HS-5 (cell line): ENCODE measurements at regions not wholly inside any gene's neighbourhood (a gene's known extent, or its start where the extent isn't known, plus 50 kb on each side); places are given as distances from the start of the nearest gene placed in this dataset.

ENCODE experiments used
- DNase-seq: peaks from one replicate; pipeline ENCODE4 v3.0.0-alpha.2; 2012; ENCODE audit warnings: low read depth

GRCh38 chr4:79023799-79024770 is 84.8 kb upstream of the PAQR3 start:
- no peak for DNase-seq

DNA sequence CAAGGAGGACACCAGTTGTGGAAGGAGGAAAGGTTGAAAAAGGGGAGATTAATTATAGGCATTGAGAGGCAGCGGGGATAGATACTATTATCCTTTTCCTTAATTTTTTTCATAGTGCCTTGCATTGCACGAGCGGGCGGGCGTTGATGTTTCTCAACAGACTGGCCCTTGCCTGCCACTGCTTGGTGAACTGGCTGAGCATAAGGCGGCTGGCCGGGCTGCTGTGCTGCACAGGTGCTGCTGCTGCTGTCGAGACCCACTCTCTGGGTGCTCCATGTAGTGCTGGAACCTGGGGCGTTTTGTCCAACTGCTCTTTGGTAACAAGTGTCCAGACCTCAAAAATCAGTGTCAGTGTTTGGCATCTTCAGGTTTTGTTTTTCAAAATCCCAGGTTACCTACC is 83.3 kb upstream of the PAQR3 start:
- no peak for DNase-seq

DNA sequence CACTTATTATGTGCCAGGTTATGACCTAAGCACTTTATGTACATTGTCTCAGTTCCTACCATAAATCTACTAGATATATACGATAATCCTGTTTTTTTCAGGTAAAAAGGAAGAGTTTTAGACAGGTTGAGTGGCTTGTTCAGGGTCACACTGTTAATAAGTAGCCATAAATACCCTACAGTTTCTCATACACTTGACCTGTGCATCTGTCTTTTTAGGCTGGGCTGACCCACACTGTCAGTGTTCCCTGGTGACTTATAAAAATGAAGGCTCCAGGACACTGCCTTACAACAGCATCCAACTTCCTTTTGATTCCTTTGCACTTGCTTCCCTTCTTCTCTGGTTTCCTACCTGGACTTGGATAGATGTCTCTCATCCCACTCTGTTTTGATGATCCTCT is 78.2 kb upstream of the PAQR3 start:
- DNase-seq, result no peak

DNA sequence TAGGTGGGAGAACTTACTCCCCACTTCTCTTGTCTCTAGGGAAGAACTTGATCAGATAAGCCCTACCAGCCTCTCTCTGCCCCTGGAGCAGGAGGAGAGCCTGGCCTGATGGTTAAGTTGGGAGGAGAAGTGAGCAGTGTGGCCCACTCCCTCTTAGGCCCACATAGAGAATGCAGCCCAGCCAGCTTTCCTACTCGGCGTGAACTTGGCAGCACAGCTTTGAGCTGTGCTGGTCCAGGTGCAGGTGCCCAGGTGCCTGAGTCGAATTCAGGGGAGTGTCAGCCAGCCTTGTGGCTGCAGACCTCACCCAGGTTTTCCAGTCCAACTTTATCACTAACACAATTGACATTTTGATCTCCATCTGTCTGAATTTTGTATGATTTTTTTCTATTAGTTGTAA is 77.6 kb upstream of the PAQR3 start:
- DNase-seq, result no peak

GRCh38 chr4:79015411-79015810 is 76.2 kb upstream of the PAQR3 start:
- no peak for DNase-seq

- DNase-seq, result no peak
Measured at GRCh38 chr4:79014230-79014629, 75.0 kb upstream of the PAQR3 start.

- no peak for DNase-seq
Measured at GRCh38 chr4:79013756-79014155, 74.5 kb upstream of the PAQR3 start.

DNA sequence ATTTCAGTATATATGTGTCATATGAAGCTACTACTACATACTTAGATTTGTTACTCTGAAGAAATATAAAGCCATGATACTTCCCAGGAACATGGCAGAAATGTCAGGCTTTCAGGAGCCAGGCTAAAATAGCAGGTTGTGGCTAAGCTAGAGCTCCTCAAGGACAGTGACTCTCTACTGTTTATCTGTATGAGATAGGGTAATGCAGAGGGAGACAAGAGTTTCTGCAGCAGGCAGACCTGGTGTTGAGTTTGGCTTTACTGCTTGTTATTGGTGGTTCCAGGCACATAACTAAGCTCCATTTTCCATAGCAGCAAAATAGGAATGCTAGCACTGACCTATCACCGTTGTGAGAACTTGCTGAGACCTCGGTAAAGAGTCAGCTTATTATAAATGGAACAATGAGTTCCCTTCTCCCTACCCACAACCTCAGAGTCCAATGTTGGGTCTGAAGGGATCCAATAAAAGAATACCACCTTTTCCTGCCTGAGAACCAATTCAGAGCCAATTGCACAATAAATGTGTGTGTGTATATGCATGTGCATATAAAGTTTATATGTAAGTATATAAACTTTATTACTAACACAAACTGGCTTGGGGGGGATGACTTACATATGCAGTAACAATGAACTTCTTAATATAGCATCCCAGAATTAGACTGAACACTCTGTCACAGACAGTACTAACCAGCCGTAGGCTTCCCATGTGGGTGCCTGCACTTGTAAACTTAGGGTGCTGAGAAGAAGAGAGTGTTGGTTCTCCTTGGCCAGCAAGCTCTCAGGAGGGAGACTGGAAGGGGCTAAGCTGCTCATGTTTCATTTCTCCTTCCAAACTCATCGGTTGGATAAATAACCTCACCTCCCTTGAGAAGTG is 51.9 kb upstream of the PAQR3 start:
- DNase-seq, result no peak

DNA sequence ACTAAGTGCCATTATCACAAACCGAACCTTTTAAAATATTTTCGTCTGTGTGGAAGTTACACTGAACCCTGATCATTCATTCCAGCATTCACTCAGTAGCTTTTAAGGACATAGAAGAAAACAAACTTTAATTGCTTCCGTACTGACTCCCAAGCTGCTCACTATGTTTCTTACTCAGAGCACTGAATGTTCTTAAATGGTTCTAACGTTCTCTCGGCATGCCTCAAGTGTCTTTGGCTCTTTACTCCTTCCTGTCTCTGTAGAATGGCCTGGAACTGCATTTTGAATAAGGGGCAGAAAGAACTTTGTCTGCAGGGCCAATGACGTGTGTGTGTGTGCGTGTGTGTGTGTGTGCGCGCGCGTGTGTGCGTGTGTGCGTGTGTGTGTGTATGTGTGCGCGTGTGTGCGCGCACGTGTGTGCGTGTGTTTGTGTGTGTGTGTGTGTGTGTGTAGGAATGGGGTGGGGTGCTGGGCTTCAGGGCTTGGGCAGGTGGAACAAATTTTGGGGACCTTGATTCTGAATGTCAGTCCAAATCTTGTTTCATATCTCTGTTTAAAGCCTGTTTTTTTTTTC is 50.5 kb upstream of the PAQR3 start:
- DNase-seq, result no peak
